ENCODE measurements at regions not wholly inside any gene's neighbourhood (a gene's known extent, or its start where the extent isn't known, plus 50 kb on each side); places are given as distances from the start of the nearest gene placed in this dataset.

- TF ChIP-seq, protein P1, sequence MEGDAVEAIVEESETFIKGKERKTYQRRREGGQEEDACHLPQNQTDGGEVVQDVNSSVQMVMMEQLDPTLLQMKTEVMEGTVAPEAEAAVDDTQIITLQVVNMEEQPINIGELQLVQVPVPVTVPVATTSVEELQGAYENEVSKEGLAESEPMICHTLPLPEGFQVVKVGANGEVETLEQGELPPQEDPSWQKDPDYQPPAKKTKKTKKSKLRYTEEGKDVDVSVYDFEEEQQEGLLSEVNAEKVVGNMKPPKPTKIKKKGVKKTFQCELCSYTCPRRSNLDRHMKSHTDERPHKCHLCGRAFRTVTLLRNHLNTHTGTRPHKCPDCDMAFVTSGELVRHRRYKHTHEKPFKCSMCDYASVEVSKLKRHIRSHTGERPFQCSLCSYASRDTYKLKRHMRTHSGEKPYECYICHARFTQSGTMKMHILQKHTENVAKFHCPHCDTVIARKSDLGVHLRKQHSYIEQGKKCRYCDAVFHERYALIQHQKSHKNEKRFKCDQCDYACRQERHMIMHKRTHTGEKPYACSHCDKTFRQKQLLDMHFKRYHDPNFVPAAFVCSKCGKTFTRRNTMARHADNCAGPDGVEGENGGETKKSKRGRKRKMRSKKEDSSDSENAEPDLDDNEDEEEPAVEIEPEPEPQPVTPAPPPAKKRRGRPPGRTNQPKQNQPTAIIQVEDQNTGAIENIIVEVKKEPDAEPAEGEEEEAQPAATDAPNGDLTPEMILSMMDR (IDR thresholded peaks at IDR 0.05; ENCODE audit: borderline replicate concordance, control extremely low read depth, extremely low read depth, insufficient read depth, missing control alignments) = no peak
- in situ Hi-C loops (cut with MboI; ENCODE audit: low sequenced_read_pairs, unreplicated experiment) = no loop called here
- no peak for DNase-seq (ENCODE audit: low spot score)
These were observed 511.7 kb upstream of the KLF4 start for GRCh38 chr9:108001237-108001636.

GRCh38 chr9:107999890-108000289 is 510.3 kb upstream of the KLF4 start:
- no peak for DNase-seq (ENCODE audit: low spot score)
- TF ChIP-seq, protein P1 (IDR thresholded peaks at IDR 0.05; ENCODE audit: borderline replicate concordance, control extremely low read depth, extremely low read depth, insufficient read depth, missing control alignments) = no peak
- in situ Hi-C loops (cut with MboI; ENCODE audit: low sequenced_read_pairs, unreplicated experiment) = no loop called here

DNA sequence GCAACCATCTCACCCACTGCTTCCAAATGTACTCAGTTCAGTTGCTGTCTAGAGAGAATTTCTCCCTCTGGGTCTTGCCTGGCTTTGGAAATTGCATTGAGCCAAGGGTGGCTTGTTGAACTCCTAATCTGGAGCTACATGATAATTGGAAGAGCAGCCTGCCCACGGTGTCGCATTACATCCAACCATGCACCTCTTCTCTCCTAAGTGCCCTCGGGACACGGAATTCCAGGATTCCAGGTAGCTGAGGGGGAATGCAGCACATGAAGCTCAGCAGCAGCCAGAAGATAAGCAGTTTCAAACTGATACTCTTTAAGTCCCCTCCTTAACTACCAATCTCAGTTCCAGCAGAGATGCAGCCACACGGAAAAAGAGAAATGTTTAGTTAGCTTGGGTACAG is 509.4 kb upstream of the KLF4 start:
- in situ Hi-C loops (cut with MboI; ENCODE audit: low sequenced_read_pairs, unreplicated experiment) = no loop called here

DNA sequence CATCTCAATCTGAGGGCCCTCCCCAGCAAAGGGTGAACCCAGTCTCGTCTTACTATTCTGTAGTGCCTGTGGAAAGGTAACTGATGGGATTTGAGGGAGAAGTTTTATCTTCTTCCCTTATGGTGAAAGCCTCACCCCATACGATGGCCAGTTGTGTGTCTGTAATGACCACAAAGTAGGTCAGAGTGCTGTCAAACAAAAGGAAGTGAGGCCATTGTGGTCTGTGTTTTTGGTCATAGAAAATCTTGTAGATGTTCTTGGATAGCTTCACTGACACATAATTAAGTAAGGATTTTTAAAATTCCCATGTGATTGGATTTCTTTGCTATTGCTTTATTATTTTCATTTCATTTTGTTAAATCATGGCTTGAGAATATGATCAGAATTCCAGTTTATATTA is 505.1 kb upstream of the KLF4 start:
- TF ChIP-seq, protein P1 (IDR thresholded peaks at IDR 0.05; ENCODE audit: borderline replicate concordance, control extremely low read depth, extremely low read depth, insufficient read depth, missing control alignments) = no peak
- no peak for DNase-seq (ENCODE audit: low spot score)
- in situ Hi-C loops (cut with MboI; ENCODE audit: low sequenced_read_pairs, unreplicated experiment) = no loop called here

More for the DNA sequence above, 509.4 kb upstream of the KLF4 start:
- DNase-seq (ENCODE audit: low spot score) = no peak
- TF ChIP-seq, protein P1 (IDR thresholded peaks at IDR 0.05; ENCODE audit: borderline replicate concordance, control extremely low read depth, extremely low read depth, insufficient read depth, missing control alignments) = no peak

- in situ Hi-C loops (cut with MboI; ENCODE audit: low sequenced_read_pairs, unreplicated experiment) = no loop called here
- DNase-seq (ENCODE audit: low spot score) = no peak
- TF ChIP-seq, protein P1 (IDR thresholded peaks at IDR 0.05; ENCODE audit: borderline replicate concordance, control extremely low read depth, extremely low read depth, insufficient read depth, missing control alignments) = no peak
These were observed 502.7 kb upstream of the KLF4 start for GRCh38 chr9:107992271-107992670.

GRCh38 chr9:107991581-107991980 is 502.0 kb upstream of the KLF4 start:
- no peak for DNase-seq (ENCODE audit: low spot score)
- TF ChIP-seq, protein P1 (IDR thresholded peaks at IDR 0.05; ENCODE audit: borderline replicate concordance, control extremely low read depth, extremely low read depth, insufficient read depth, missing control alignments) = no peak
- in situ Hi-C loops (cut with MboI; ENCODE audit: low sequenced_read_pairs, unreplicated experiment) = no loop called here

- in situ Hi-C loops (cut with MboI; ENCODE audit: low sequenced_read_pairs, unreplicated experiment) = no loop called here
- TF ChIP-seq, protein P1 (IDR thresholded peaks at IDR 0.05; ENCODE audit: borderline replicate concordance, control extremely low read depth, extremely low read depth, insufficient read depth, missing control alignments) = no peak
- no peak for DNase-seq (ENCODE audit: low spot score)
These were observed 500.0 kb upstream of the KLF4 start for GRCh38 chr9:107989544-107989943.
